HepG2 (cell line): ENCODE measurements at regions not wholly inside any gene's neighbourhood (a gene's known extent, or its start where the extent isn't known, plus 50 kb on each side); places are given as distances from the start of the nearest gene placed in this dataset.
"Not testable (repeated sequence)": the region's sequence is repeated elsewhere in the genome, so short reads cannot be mapped to it uniquely, and the experiment has no call there.

Experiments used
- ATAC-seq: fragments of 200-7000 bp; cut with Tn5 transposase; 3 replicates; pipeline ENCODE4 v1.9.1; 2020; ENCODE audit warnings: mild to moderate bottlenecking, moderate library complexity
- BruUV-seq: library from RNA; stranded (reverse); fragments of 400-500 nt; replicated peaks from 2 replicates; lab custom pipeline; 2021; lab: Mats Ljungman, UMichigan
- CTCF ChIA-PET: fragments of 300-600 bp; formaldehyde crosslinking; extraction: SDS; loops from one replicate; lab custom pipeline; 2021; ENCODE audit warnings: low total read pairs, inconsistent platforms, low intra/inter-chr PET ratio; lab: Yijun Ruan, JAX
- POLR2A ChIA-PET: fragments of 350-600 bp; sonication (Branson Sonifier 250); formaldehyde crosslinking; loops from one replicate; lab custom pipeline; 2020; ENCODE audit warnings: antibody characterized with exemption, inconsistent platforms; lab: Yijun Ruan, JAX
- DNase-seq: peaks from one replicate; pipeline ENCODE4 v3.0.0-alpha.2; 2015; ENCODE audit warnings: low spot score
- FAIRE-seq: peaks from 3 replicates; lab custom pipeline; 2011; peaks lifted over from hg19 to GRCh38; lab: Jason Lieb, UNC
- H2AFZ ChIP-seq: one replicate; pipeline ENCODE4 v1.6.1; 2011; ENCODE audit warnings: low read length, inconsistent platforms
- H3K27ac ChIP-seq: fragments of 300-600 bp; 3 replicates; pipeline ENCODE4 v1.8.0; 2011; ENCODE audit warnings: mixed run types, mild to moderate bottlenecking, mixed read lengths, low read length, inconsistent platforms; ENCODE audit not compliant: insufficient read depth; ENCODE audit errors: extremely low read length
- H3K27me3 ChIP-seq, 2 experiments: fragments of 200-600 bp in 1 of 2; 2 replicates in 1 of 2; 3 replicates in 1 of 2; pipeline versions ENCODE4 v1.6.0 to v1.8.0; 2011; ENCODE audit warnings: low read length in 2 of 2, mild to moderate bottlenecking in 2 of 2, moderate library complexity in 2 of 2, inconsistent platforms in 1 of 2; ENCODE audit not compliant: insufficient read depth in 2 of 2, control insufficient read depth in 1 of 2
- H3K36me3 ChIP-seq, 2 experiments: fragments of 200-600 bp in 1 of 2; replicated peaks in 1 of 2; 2 replicates in 1 of 2; 3 replicates in 1 of 2; pipeline versions ENCODE4 v1.5.1 to v1.8.0; 2011; ENCODE audit warnings: low read length in 2 of 2, inconsistent platforms in 1 of 2; ENCODE audit not compliant: insufficient read depth in 2 of 2, control insufficient read depth in 1 of 2
- H3K4me1 ChIP-seq: 2 replicates; pipeline ENCODE4 v1.5.1; 2012; ENCODE audit warnings: low read length, inconsistent platforms; ENCODE audit not compliant: insufficient read depth
- H3K4me2 ChIP-seq: 2 replicates; pipeline ENCODE4 v1.6.0; 2011; ENCODE audit warnings: low read depth, low read length, inconsistent platforms
- H3K4me3 ChIP-seq, 3 experiments: fragments of 200-600 bp in 1 of 3; sonication (generic), shearing (Covaris generic) in 1 of 3; replicated peaks in 1 of 3; 2 replicates each; pipeline ENCODE4 v1.5.1; 2011 to 2016; ENCODE audit warnings: low read length in 3 of 3, inconsistent platforms in 2 of 3, low read depth in 2 of 3, mild to moderate bottlenecking in 2 of 3, control low read depth in 1 of 3, mixed read lengths in 1 of 3; ENCODE audit not compliant: insufficient read depth in 1 of 3
- H3K79me2 ChIP-seq: one replicate; pipeline ENCODE4 v1.6.1; 2011; ENCODE audit warnings: low read length, inconsistent platforms; ENCODE audit not compliant: insufficient read depth
- H3K9ac ChIP-seq: 2 replicates; pipeline ENCODE4 v1.6.0; 2011; ENCODE audit warnings: mild to moderate bottlenecking, low read depth, low read length, inconsistent platforms; ENCODE audit not compliant: insufficient read depth
- H3K9me3 ChIP-seq: 2 replicates; pipeline ENCODE4 v1.5.1; 2012; ENCODE audit warnings: mild to moderate bottlenecking, low read length
- H4K20me1 ChIP-seq: 2 replicates; pipeline ENCODE4 v1.6.0; 2011; ENCODE audit warnings: inconsistent platforms, mild to moderate bottlenecking, low read length, moderate library complexity; ENCODE audit not compliant: insufficient read depth
- HNRNPLL ChIP-seq: fragments of 200-400 bp; formaldehyde crosslinking; IDR thresholded peaks from 2 replicates; pipeline ENCODE4 v1.6.1; 2017; ENCODE audit warnings: mild to moderate bottlenecking, low read depth, low read length; ENCODE audit not compliant: poor library complexity, severe bottlenecking
- MAZ ChIP-seq, 2 experiments: sonication (generic) in 1 of 2; formaldehyde crosslinking in 1 of 2; IDR thresholded peaks; 2 replicates each; pipeline versions ENCODE4 v1.5.0 to v1.6.1; 2012 to 2020; ENCODE audit warnings: low read depth in 2 of 2, mild to moderate bottlenecking in 2 of 2, borderline replicate concordance in 1 of 2, improper control_type of control experiment in 1 of 2, low read length in 1 of 2, missing genetic modification reagents in 1 of 2, moderate library complexity in 1 of 2
- POLR2A ChIP-seq, 2 experiments: IDR thresholded peaks; 2 replicates each; pipeline ENCODE4 v1.6.1; 2011; ENCODE audit warnings: low read depth in 2 of 2, low read length in 2 of 2, mild to moderate bottlenecking in 1 of 2, moderate library complexity in 1 of 2; ENCODE audit not compliant: insufficient read depth in 1 of 2
- SKI ChIP-seq: fragments of 450-650 bp; IDR thresholded peaks from one replicate; pipeline ENCODE4 v1.6.1; 2018; ENCODE audit warnings: mild to moderate bottlenecking; ENCODE audit not compliant: partially characterized antibody
- ZNF563 ChIP-seq: sonication (generic); formaldehyde crosslinking; IDR thresholded peaks from 2 replicates; pipeline ENCODE4 v1.8.0; 2022; ENCODE audit warnings: mild to moderate bottlenecking, moderate library complexity, missing genetic modification reagents
- ZNF766 ChIP-seq: sonication (generic); formaldehyde crosslinking; IDR thresholded peaks from 2 replicates; pipeline ENCODE4 v1.5.0; 2020; ENCODE audit warnings: missing genetic modification reagents, borderline replicate concordance
- WGBS: methylation state at CpG from one replicate; pipeline ENCODE4 v1.1.6; 2017; ENCODE audit warnings: low lambda C conversion rate; 5-methylcytosine and 5-hydroxymethylcytosine counted together
- in situ Hi-C: cut with HindIII; loops from 2 replicates; pipeline ENCODE4 v1.10.0; 2017; ENCODE audit warnings: low pct_unique_long_range_greater_than_20kb; ENCODE audit not compliant: extremely low pct_ligation_motif_present
- intact Hi-C: fragments of 100-400 bp; cut with micrococcal nuclease; formaldehyde crosslinking; loops from one replicate; pipeline ENCODE4 v1.10.0; 2022; ENCODE audit not compliant: unreplicated experiment
- TF ChIP-seq, protein P1 (sequence below): sonication (generic); formaldehyde crosslinking; IDR thresholded peaks from 2 replicates; pipeline ENCODE4 v1.4.0; 2020; ENCODE audit warnings: mild to moderate bottlenecking, missing genetic modification reagents

DNA sequence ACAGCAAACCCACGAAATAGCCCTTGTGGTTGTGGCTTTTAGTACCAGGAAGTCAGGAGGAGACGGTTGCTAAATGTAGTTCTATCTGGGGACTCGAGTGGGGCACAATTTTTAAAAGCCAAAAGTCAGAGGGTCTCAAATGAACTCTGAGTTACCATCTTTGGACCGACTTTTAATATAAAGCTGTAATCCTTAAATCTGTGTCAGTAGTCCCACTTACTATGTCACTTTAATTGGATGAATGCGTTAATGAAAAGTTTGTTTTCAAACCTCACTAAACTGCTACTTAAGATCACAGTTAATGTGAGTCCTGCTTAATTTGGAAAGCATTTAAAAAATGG is 162.3 kb downstream of the KBTBD2 start:
- H3K4me1 ChIP-seq, H3K27ac ChIP-seq, H2AFZ ChIP-seq, H3K27me3 ChIP-seq, H4K20me1 ChIP-seq, H3K9me3 ChIP-seq, ATAC-seq, DNase-seq, H3K36me3 ChIP-seq, in situ Hi-C loops, FAIRE-seq, CTCF ChIA-PET, BruUV-seq: not testable (repeated sequence)
- WGBS: 0% methylated on average over 4 of the region's 5 CpGs
- intact Hi-C loops: loop anchor here (2.0 to 10.0 kb wide), 2 partner anchors 61 to 145 kb away; no protein-coding TSS in a partner anchor
- Histone ChIP-seq H3K9ac (peak overlapping the region; percentile 49; the same call in 1 of the 2 replicates), H3K4me3 (peak overlapping the region; percentile 72 to 82 (median 81); a peak in 5 of 6 replicates), H3K4me2 (peak overlapping the region; percentile 63), H3K79me2 (peaks cover 29% of the 10 kb centered on the region)
- POLR2A ChIA-PET: interaction anchor here (2.0 kb wide), 1 partner anchor 234 kb away, joined by 6 read pairs; no protein-coding TSS in a partner anchor

DNA sequence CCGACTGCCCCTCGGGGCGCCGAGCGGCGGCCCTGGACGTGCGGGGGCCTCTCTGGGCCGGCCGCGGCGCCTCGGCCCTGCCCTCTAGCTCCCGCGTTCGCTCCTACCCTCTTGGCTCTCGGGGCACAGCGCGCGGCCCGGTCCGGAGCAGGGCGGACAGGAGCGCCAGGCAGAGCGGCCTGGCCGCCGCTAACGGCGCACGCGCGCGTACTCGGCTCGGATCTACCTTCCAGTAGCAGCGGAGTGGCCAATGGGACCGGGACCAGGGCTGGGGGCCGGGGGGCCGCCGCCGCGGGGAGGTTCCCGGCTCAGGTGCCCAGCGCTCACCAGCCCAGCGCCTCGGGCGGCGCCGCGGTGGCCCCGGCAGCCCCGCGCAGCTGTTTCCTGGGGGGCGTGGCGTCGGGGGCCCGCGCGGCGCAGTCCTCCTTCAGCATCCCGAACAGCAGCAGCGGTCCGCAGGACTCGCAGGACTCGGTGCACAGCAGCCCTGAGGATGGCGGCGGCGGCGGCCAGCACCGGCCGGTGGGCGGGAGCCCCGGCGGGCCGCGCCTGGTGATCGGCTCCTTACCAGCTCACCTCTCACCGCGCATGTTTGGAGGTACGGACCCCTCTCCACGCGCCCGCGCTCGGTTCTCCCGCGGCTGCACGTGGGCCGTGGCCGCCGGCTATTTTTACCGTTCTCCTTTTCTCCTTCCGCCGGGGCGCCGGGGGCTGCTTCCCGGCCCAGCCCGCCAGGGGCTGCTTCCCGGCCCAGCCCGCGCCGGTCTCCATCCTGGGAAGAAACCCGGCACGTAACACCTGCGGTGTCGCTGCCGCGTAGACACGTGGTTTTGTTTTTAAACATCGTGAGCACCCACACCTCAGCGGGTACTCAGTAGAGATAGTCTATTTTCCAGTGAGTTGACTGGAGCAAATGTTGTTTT is 162.9 kb downstream of the KBTBD2 start:
- intact Hi-C loops: loop anchor here (2.0 to 10.0 kb wide), 2 partner anchors 60 to 144 kb away; no protein-coding TSS in a partner anchor
- TF ChIP-seq MAZ (IDR thresholded peaks at IDR 0.05; ENCODE audit: borderline replicate concordance, low read depth, low read length) (0 out of 2 replicates have a peak, but pooled peaks have one; percentile 21), ZNF766 (CRISPR knock-in tag) (peak; percentile 6; the same call in 1 of the 2 replicates), HNRNPLL (peak; percentile 22), POLR2A (IDR thresholded peaks at IDR 0.05; ENCODE audit: insufficient read depth in 1 of 2, low read depth in 2 of 2, low read length in 2 of 2) (peak in 1 of 2 experiments; percentile 35; a peak in 1 of 4 replicates), ZNF563 (CRISPR knock-in tag) (peak; percentile 78), SKI (peak; percentile 2)
- not testable (repeated sequence) for TF ChIP-seq MAZ (CRISPR knock-in tag; IDR thresholded peaks at IDR 0.05; ENCODE audit: low read depth)
- TF ChIP-seq, protein P1, sequence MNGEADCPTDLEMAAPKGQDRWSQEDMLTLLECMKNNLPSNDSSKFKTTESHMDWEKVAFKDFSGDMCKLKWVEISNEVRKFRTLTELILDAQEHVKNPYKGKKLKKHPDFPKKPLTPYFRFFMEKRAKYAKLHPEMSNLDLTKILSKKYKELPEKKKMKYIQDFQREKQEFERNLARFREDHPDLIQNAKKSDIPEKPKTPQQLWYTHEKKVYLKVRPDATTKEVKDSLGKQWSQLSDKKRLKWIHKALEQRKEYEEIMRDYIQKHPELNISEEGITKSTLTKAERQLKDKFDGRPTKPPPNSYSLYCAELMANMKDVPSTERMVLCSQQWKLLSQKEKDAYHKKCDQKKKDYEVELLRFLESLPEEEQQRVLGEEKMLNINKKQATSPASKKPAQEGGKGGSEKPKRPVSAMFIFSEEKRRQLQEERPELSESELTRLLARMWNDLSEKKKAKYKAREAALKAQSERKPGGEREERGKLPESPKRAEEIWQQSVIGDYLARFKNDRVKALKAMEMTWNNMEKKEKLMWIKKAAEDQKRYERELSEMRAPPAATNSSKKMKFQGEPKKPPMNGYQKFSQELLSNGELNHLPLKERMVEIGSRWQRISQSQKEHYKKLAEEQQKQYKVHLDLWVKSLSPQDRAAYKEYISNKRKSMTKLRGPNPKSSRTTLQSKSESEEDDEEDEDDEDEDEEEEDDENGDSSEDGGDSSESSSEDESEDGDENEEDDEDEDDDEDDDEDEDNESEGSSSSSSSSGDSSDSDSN: peak; percentile 92

More for the DNA sequence above, 162.9 kb downstream of the KBTBD2 start:
- H3K79me2 ChIP-seq: peaks cover 29% of the 10 kb centered on the region
- ATAC-seq (peak; percentile 94), DNase-seq (peak; percentile 55)
- peak overlapping the region; percentile 87 for H3K9ac ChIP-seq
- H3K27ac ChIP-seq: peak overlapping the region; percentile 88
- H3K4me2 ChIP-seq: peak overlapping the region; percentile 69
- H2AFZ ChIP-seq, H3K36me3 ChIP-seq, CTCF ChIA-PET, H3K4me1 ChIP-seq, H3K27me3 ChIP-seq, BruUV-seq, FAIRE-seq, H3K9me3 ChIP-seq, in situ Hi-C loops, H4K20me1 ChIP-seq: not testable (repeated sequence)
- WGBS: no CpG with 5 or more reads among the region's 111 CpGs
- POLR2A ChIA-PET: interaction anchor here (2.0 kb wide), 2 partner anchors 60 to 233 kb away, joined by 6 to 10 read pairs; no protein-coding TSS in a partner anchor
- peak overlapping the region; percentile 72 to 82 (median 81); a peak in 5 of 6 replicates for H3K4me3 ChIP-seq
